ENCODE measurements at regions not wholly inside any gene's neighbourhood (a gene's known extent, or its start where the extent isn't known, plus 50 kb on each side); places are given as distances from the start of the nearest gene placed in this dataset.

DNA sequence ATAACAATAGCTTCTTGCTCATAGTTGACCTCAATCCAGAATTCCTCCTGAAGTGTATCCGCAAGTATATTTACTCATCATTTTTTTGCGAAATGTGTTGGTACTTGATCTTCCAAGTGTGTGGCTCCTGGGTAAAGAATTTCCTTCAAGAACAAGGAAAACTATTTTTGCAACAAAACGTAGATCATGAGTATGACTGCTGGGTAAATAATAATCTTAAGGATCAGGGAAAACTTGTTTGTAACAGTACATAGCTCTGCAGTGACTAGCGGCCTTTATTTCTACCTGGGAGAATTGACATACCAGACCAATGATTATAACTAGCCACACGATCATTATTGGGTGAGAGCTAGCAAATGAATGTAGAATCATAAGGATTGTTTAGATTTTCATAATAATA, 1311.7 kb downstream of the ARAP2 start:
- Histone ChIP-seq H3K27me3 (no peaks in the 10 kb centered on the region), H3K36me3 (no peaks in the 10 kb centered on the region), H3K79me2 (ENCODE audit: low read depth) (no peaks in the 10 kb centered on the region)

DNA sequence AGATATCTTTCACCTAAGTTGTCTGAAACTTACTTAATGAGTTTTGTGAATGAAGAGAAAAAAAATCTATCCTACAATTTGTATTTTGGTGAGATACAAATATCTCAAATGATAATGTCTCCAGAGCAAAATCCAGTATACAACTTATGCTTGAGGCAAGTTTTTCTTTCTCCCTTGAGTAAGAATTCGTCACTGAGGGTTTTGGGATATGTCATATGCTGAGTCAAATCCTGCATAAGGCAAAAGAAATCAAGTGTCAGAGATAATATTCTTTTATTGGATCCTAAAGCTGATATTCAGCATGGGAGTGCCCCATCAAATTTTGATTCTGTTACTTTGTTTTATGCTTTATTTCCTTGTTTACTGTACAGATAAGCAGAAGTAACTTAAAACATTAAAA, 1308.6 kb downstream of the ARAP2 start:
- H3K27ac ChIP-seq, result no peak overlapping the region
- Mint-ChIP-seq H3K4me1 (no peaks in the 10 kb centered on the region), H3K27ac (no peak overlapping the region), H3K4me3 (no peak overlapping the region), H3K9me3 (no peaks in the 10 kb centered on the region), H3K27me3 (ENCODE audit: insufficient read depth, low read depth) (peaks cover 2% of the 10 kb centered on the region), H3K36me3 (no peaks in the 10 kb centered on the region)
- H3F3A ChIP-seq (ENCODE audit: low read depth), result no peaks in the 10 kb centered on the region
- no peak overlapping the region for H3K4me3 ChIP-seq
- DNase-seq (ENCODE audit: low spot score), result no peak
- TF ChIP-seq, protein P1, sequence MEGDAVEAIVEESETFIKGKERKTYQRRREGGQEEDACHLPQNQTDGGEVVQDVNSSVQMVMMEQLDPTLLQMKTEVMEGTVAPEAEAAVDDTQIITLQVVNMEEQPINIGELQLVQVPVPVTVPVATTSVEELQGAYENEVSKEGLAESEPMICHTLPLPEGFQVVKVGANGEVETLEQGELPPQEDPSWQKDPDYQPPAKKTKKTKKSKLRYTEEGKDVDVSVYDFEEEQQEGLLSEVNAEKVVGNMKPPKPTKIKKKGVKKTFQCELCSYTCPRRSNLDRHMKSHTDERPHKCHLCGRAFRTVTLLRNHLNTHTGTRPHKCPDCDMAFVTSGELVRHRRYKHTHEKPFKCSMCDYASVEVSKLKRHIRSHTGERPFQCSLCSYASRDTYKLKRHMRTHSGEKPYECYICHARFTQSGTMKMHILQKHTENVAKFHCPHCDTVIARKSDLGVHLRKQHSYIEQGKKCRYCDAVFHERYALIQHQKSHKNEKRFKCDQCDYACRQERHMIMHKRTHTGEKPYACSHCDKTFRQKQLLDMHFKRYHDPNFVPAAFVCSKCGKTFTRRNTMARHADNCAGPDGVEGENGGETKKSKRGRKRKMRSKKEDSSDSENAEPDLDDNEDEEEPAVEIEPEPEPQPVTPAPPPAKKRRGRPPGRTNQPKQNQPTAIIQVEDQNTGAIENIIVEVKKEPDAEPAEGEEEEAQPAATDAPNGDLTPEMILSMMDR (IDR thresholded peaks at IDR 0.05), result no peak
- TF ChIP-seq EZH2phosphoT487 (IDR thresholded peaks at IDR 0.05) (no peak), EZH2 (IDR thresholded peaks at IDR 0.05) (no peak)
- no peaks in the 10 kb centered on the region for H3K79me2 ChIP-seq (ENCODE audit: low read depth)
- no peaks in the 10 kb centered on the region for H3K4me1 ChIP-seq
- no peak overlapping the region for H3K4me2 ChIP-seq
- no peaks in the 10 kb centered on the region for H3K27me3 ChIP-seq
- H4K20me1 ChIP-seq (ENCODE audit: low read depth), result no peaks in the 10 kb centered on the region
- no peak overlapping the region for H2AFZ ChIP-seq (replicated peaks)
- H3K36me3 ChIP-seq, result no peaks in the 10 kb centered on the region
- H3K9me3 ChIP-seq (ENCODE audit: low read depth), result no peaks in the 10 kb centered on the region
- no peak overlapping the region for H3K9ac ChIP-seq

More for the DNA sequence above, 1311.7 kb downstream of the ARAP2 start:
- no peaks in the 10 kb centered on the region for H3K4me1 ChIP-seq
- Mint-ChIP-seq H3K9me3 (no peaks in the 10 kb centered on the region), H3K4me1 (no peaks in the 10 kb centered on the region), H3K36me3 (no peaks in the 10 kb centered on the region), H3K4me3 (no peak overlapping the region), H3K27me3 (ENCODE audit: insufficient read depth, low read depth) (peaks cover 2% of the 10 kb centered on the region), H3K27ac (no peak overlapping the region)
- H3F3A ChIP-seq (ENCODE audit: low read depth), result no peaks in the 10 kb centered on the region
- no peak overlapping the region for H3K9ac ChIP-seq
- no peak overlapping the region for H3K4me3 ChIP-seq
- H3K4me2 ChIP-seq, result no peak overlapping the region
- H2AFZ ChIP-seq (replicated peaks), result no peak overlapping the region
- no peak overlapping the region for H3K27ac ChIP-seq
- no peaks in the 10 kb centered on the region for H4K20me1 ChIP-seq (ENCODE audit: low read depth)
- H3K9me3 ChIP-seq (ENCODE audit: low read depth), result no peaks in the 10 kb centered on the region
- no peak for DNase-seq (ENCODE audit: low spot score)
- TF ChIP-seq, protein P1 (IDR thresholded peaks at IDR 0.05), result no peak
- no peak for TF ChIP-seq EZH2phosphoT487 (IDR thresholded peaks at IDR 0.05)
- no peak for TF ChIP-seq EZH2 (IDR thresholded peaks at IDR 0.05)

DNA sequence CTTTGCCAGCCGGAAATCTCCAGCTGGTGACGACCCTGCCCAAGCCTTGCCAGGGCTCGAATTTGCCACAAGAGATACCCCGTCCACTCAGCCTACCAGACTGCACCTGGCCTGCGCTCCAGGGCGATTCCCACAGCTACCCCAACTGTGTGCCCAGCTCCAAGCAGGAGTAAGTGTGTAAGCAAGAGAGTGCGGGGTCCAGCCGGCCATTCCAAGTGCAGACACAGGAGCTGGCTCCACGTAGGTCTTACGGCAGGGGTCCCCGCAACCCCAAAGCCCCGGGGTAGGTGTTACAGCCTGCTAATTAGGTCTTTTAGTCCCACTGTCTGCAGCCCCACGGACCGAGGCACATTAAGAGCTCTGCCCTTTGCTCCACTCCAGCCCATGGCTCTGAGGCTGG, 1305.2 kb downstream of the ARAP2 start:
- H3K27ac ChIP-seq, result no peak overlapping the region
- Mint-ChIP-seq H3K4me1 (no peaks in the 10 kb centered on the region), H3K36me3 (no peaks in the 10 kb centered on the region), H3K27me3 (ENCODE audit: insufficient read depth, low read depth) (peaks cover 2% of the 10 kb centered on the region), H3K27ac (no peak overlapping the region), H3K9me3 (no peaks in the 10 kb centered on the region), H3K4me3 (no peak overlapping the region)
- H3K9me3 ChIP-seq (ENCODE audit: low read depth), result no peaks in the 10 kb centered on the region
- no peak for DNase-seq (ENCODE audit: low spot score)
- no peaks in the 10 kb centered on the region for H3K36me3 ChIP-seq
- H3K4me3 ChIP-seq, result no peak overlapping the region
- no peak overlapping the region for H3K4me2 ChIP-seq
- H3K4me1 ChIP-seq, result no peaks in the 10 kb centered on the region
- no peak overlapping the region for H2AFZ ChIP-seq (replicated peaks)
- H3K9ac ChIP-seq, result no peak overlapping the region
- no peaks in the 10 kb centered on the region for H3F3A ChIP-seq (ENCODE audit: low read depth)
- H3K79me2 ChIP-seq (ENCODE audit: low read depth), result no peaks in the 10 kb centered on the region
- no peaks in the 10 kb centered on the region for H3K27me3 ChIP-seq
- H4K20me1 ChIP-seq (ENCODE audit: low read depth), result no peaks in the 10 kb centered on the region
- TF ChIP-seq, protein P1 (IDR thresholded peaks at IDR 0.05), result no peak
- no peak for TF ChIP-seq EZH2 (IDR thresholded peaks at IDR 0.05)
- TF ChIP-seq EZH2phosphoT487 (IDR thresholded peaks at IDR 0.05), result no peak

Measured in neural progenitor cell (in vitro differentiated cells).